Bronchial epithelial cell (primary cell): ENCODE measurements at regions not wholly inside any gene's neighbourhood (a gene's known extent, or its start where the extent isn't known, plus 50 kb on each side); places are given as distances from the start of the nearest gene placed in this dataset.
"Not testable (repeated sequence)": the region's sequence is repeated elsewhere in the genome, so short reads cannot be mapped to it uniquely, and the experiment has no call there.

ENCODE experiments used
- DNase-seq: peaks from one replicate; pipeline ENCODE4 v3.0.0-alpha.2; 2010; ENCODE audit warnings: low read depth
- FAIRE-seq: peaks from 2 replicates; lab custom pipeline; 2011; peaks lifted over from hg19 to GRCh38; lab: Jason Lieb, UNC
- H3K27me3 ChIP-seq: 2 replicates; pipeline ENCODE4 v1.5.1; 2011; ENCODE audit warnings: low read length; ENCODE audit not compliant: control insufficient read depth, insufficient read depth
- H3K36me3 ChIP-seq: 2 replicates; pipeline ENCODE4 v1.5.1; 2011; ENCODE audit warnings: low read length; ENCODE audit not compliant: control insufficient read depth, insufficient read depth
- H3K4me3 ChIP-seq: 2 replicates; pipeline ENCODE4 v1.5.1; 2011; ENCODE audit warnings: mild to moderate bottlenecking, low read depth, low read length, control low read depth
- TF ChIP-seq, protein P1 (sequence below): IDR thresholded peaks from 2 replicates; pipeline ENCODE4 v1.5.1; 2011; ENCODE audit warnings: mild to moderate bottlenecking, moderate library complexity, low read length, control low read depth, inconsistent platforms; ENCODE audit not compliant: insufficient read depth, severe bottlenecking

DNA sequence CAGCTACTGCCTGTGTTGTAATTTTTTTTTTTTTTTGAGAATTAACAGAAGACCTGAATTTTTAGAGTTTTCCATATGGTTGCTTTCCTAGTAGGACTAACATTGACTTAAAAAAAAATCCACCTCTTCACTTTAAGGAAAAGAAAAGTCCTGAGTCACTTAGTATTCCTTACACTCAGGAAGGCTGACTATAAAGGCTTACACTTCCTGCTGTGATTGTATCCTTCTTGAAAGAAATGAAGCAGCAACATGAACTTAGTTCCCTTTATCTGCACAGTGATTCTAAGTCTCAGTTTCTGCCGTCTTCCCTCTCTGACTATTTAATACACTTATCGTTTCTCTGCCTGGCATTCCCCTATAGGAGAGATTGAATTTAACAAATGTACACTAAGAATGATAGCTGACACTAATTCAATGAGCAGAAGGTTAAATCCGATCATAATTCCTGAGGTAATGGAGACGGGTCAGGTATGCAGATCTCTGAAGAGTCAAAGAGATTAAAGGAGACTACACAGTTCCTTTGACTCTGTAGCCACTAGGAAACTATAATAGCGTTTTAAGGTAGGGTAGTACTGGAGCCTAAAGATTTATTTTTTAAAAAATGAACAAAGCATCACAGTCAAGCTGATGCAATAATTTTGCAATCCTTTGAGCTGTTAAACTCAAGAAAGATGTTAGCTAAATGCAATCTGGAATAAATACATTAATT is 185.1 kb upstream of the ELAVL2 start:
- Histone ChIP-seq H3K36me3 (no peaks in the 10 kb centered on the region), H3K27me3 (no peaks in the 10 kb centered on the region), H3K4me3 (no peak overlapping the region)
- TF ChIP-seq, protein P1, sequence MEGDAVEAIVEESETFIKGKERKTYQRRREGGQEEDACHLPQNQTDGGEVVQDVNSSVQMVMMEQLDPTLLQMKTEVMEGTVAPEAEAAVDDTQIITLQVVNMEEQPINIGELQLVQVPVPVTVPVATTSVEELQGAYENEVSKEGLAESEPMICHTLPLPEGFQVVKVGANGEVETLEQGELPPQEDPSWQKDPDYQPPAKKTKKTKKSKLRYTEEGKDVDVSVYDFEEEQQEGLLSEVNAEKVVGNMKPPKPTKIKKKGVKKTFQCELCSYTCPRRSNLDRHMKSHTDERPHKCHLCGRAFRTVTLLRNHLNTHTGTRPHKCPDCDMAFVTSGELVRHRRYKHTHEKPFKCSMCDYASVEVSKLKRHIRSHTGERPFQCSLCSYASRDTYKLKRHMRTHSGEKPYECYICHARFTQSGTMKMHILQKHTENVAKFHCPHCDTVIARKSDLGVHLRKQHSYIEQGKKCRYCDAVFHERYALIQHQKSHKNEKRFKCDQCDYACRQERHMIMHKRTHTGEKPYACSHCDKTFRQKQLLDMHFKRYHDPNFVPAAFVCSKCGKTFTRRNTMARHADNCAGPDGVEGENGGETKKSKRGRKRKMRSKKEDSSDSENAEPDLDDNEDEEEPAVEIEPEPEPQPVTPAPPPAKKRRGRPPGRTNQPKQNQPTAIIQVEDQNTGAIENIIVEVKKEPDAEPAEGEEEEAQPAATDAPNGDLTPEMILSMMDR: no peak
- DNase-seq (no peak), FAIRE-seq (no peak)

GRCh38 chr9:24009322-24009721 is 183.3 kb upstream of the ELAVL2 start:
- Histone ChIP-seq H3K4me3 (no peak overlapping the region), H3K27me3 (no peaks in the 10 kb centered on the region), H3K36me3 (no peaks in the 10 kb centered on the region)
- FAIRE-seq (no peak), DNase-seq (no peak)
- TF ChIP-seq, protein P1: no peak

GRCh38 chr9:24007185-24007584 is 181.1 kb upstream of the ELAVL2 start:
- DNase-seq: no peak
- TF ChIP-seq, protein P1: no peak
- H3K4me3 ChIP-seq: no peak overlapping the region
- FAIRE-seq: no peak
- H3K27me3 ChIP-seq: no peaks in the 10 kb centered on the region
- no peaks in the 10 kb centered on the region for H3K36me3 ChIP-seq

GRCh38 chr9:23991874-23992273 is 165.8 kb upstream of the ELAVL2 start:
- DNase-seq, H3K4me3 ChIP-seq, H3K27me3 ChIP-seq, H3K36me3 ChIP-seq, FAIRE-seq: not testable (repeated sequence)

GRCh38 chr9:23979491-23979890 is 153.5 kb upstream of the ELAVL2 start:
- no peaks in the 10 kb centered on the region for H3K27me3 ChIP-seq
- TF ChIP-seq, protein P1: no peak
- no peak overlapping the region for H3K4me3 ChIP-seq
- no peak for FAIRE-seq
- no peak for DNase-seq
- no peaks in the 10 kb centered on the region for H3K36me3 ChIP-seq

GRCh38 chr9:23962101-23962500 is 136.1 kb upstream of the ELAVL2 start:
- TF ChIP-seq, protein P1: no peak
- Histone ChIP-seq H3K4me3 (no peak overlapping the region), H3K36me3 (no peaks in the 10 kb centered on the region), H3K27me3 (no peaks in the 10 kb centered on the region)
- DNase-seq (no peak), FAIRE-seq (no peak)
